Right atrium auricular region (tissue), 2 donors: ENCODE measurements at regions not wholly inside any gene's neighbourhood (a gene's known extent, or its start where the extent isn't known, plus 50 kb on each side); places are given as distances from the start of the nearest gene placed in this dataset.
"Not testable (repeated sequence)": the region's sequence is repeated elsewhere in the genome, so short reads cannot be mapped to it uniquely, and the experiment has no call there.

ENCODE experiments used
- DNase-seq: peaks from one replicate; pipeline ENCODE4 v3.0.0-alpha.2; 2019; ENCODE audit warnings: low spot score
- H3K27ac ChIP-seq, 2 donors: fragments of 200-600 bp; sonication (generic); 1 replicate in 1 of 2; 2 replicates in 1 of 2; pipeline ENCODE4 v1.5.1; 2016 to 2019
- H3K27me3 ChIP-seq, 2 donors: fragments of 200-600 bp; sonication (generic); one replicate each; pipeline versions ENCODE4 v1.5.1 to v1.6.0; 2017 to 2019
- H3K36me3 ChIP-seq: fragments of 200-600 bp; sonication (generic); one replicate; pipeline ENCODE4 v1.5.1; 2016
- H3K4me1 ChIP-seq, 2 donors: fragments of 200-600 bp; sonication (generic); one replicate each; pipeline versions ENCODE4 v1.5.1 to v1.6.0; 2017 to 2019
- H3K4me3 ChIP-seq, 2 donors: fragments of 200-600 bp; sonication (generic); 1 replicate in 1 of 2; 2 replicates in 1 of 2; pipeline ENCODE4 v1.5.1; 2017 to 2019; ENCODE audit warnings: mild to moderate bottlenecking in 1 of 2, moderate library complexity in 1 of 2
- H3K9me3 ChIP-seq, 2 donors: fragments of 200-600 bp; sonication (generic); one replicate each; pipeline ENCODE4 v1.5.1; 2019

DNA sequence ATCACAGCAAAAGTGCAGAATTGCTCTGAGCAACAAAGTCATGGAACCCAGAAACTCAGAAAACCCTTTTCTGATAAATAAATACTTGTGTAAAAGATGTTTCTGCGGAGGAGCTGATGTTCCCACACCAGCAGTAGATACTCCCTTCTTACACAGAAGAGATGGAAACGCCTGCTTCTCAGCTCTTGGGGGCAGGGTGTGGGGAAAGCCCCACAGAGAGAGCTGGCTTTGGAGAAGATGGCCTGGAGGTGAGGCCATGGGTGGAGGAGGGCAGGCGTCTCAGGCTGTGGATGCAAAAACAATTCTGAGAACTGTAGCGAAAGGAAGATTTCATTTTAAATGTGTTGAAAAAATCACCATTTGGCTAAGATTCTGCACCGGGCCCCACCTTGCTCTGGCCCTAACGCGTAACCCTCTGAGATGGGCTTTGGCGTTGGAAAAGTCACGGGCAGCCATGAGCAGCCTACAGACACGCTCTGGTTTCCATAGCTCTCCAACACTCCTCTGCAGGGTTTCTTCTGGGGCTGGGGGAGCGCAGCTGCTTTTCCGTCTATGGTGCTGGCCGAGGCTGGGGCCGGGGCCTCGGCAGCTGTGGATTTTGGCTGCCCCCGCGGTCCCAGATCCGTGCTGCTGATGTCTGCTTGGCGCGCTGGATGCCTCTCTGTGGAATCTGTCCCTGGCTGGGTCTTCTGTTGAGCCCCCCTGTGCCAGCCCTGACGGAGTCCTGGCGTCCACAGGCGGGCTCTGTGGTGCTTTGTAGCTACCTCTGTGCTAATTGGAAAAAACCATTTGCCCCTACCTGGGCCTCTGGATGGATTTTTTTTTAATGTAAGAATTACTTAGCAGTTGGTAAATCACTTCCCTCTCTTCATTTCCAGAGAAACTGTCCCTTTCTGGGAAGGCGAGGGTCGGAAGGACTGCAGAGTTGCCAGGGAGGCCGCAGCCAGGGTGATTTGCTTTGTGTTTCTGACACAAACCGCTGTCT, 200.9 kb downstream of the BANP start:
- not testable (repeated sequence) for DNase-seq, H3K4me3 ChIP-seq, H3K9me3 ChIP-seq, H3K27me3 ChIP-seq, H3K4me1 ChIP-seq, H3K27ac ChIP-seq, H3K36me3 ChIP-seq

- not testable (repeated sequence) for H3K27ac ChIP-seq, DNase-seq, H3K27me3 ChIP-seq, H3K9me3 ChIP-seq, H3K4me3 ChIP-seq, H3K36me3 ChIP-seq, H3K4me1 ChIP-seq
Observed at GRCh38 chr16:88152879-88153278, 201.6 kb downstream of the BANP start.

GRCh38 chr16:88153516-88153915, 202.3 kb downstream of the BANP start:
- H3K36me3 ChIP-seq, H3K9me3 ChIP-seq, H3K4me1 ChIP-seq, H3K27me3 ChIP-seq, H3K27ac ChIP-seq, DNase-seq, H3K4me3 ChIP-seq: not testable (repeated sequence)

DNA sequence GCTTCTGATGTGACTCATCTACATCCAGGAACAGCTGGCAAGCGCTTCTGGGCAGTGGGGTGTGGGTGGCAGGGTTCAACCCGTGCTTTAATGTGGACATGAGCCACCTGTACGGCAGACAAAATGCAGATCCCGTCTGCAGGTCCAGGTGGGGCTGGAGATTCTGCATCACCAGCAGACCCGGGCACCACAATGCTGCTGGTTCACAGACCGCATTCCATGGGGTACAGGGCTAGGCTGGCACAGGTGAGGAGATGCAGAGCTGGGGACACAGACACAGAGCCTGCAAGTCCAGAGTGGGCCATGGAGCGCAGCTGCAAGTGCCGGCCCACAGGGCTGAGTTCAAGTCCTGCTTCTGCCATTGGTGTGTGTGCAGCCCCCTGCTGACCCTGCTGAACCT, 203.7 kb downstream of the BANP start:
- H3K27me3 ChIP-seq, DNase-seq, H3K4me1 ChIP-seq, H3K4me3 ChIP-seq, H3K36me3 ChIP-seq, H3K9me3 ChIP-seq, H3K27ac ChIP-seq: not testable (repeated sequence)

DNA sequence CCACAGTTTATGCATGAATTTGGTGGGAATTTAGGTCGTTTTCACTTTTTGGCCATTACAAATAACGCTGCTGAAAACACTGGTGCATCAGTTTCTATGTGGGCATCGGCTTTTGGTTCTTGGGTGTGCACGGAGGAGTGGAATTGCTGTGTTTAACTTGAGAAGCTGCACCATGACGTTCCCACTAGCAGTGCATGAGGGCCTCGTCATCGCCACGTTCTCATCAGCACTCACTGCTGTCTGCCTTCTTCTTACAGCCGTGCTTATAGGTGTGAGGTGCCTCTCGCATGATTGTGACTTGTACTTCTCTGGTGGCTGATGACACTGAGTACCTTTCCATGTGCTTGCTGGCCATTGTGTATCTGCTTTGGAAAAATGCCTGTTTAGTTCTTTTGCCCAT, 204.4 kb downstream of the BANP start:
- not testable (repeated sequence) for H3K4me1 ChIP-seq, H3K27me3 ChIP-seq, H3K9me3 ChIP-seq, DNase-seq, H3K4me3 ChIP-seq, H3K27ac ChIP-seq, H3K36me3 ChIP-seq

DNA sequence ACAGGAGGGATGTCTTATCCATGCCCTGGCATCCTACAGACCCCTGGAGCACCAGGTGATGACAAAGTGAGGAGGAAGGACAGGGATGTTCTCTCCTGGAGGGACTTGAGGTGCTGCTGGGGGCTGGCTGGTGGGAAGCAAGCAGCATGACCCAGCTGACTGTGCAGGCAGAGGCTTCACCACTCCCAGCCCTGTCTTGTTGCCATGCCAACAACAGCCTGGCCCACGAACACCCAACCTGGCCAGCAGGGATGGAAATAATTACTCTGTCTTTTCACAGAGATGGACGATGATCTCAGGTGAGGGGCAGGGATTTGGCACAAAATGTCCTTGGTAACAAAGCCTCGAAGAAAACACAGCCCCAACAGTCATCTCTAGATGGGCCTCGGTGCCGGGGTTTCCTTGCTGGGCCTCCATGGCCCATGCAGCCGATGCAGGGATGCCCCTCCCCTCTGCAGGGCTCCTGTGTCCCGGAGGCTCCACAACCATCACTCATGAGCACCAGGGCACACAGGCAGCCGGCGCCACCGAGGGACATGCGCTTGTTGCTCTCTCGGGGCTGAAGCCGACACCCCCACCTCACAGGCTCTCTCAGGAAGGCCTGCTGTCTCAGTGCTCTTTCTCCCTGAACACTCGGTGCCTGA, 205.5 kb downstream of the BANP start:
- DNase-seq: not testable (repeated sequence)

GRCh38 chr16:88157686-88158085, 206.5 kb downstream of the BANP start:
- H3K36me3 ChIP-seq, H3K9me3 ChIP-seq, H3K27me3 ChIP-seq, H3K27ac ChIP-seq, H3K4me1 ChIP-seq, H3K4me3 ChIP-seq, DNase-seq: not testable (repeated sequence)

More for the DNA sequence above, 205.5 kb downstream of the BANP start:
- not testable (repeated sequence) for H3K27me3 ChIP-seq, H3K9me3 ChIP-seq, H3K36me3 ChIP-seq, H3K4me3 ChIP-seq, H3K27ac ChIP-seq, H3K4me1 ChIP-seq

GRCh38 chr16:88158256-88159045, 207.2 kb downstream of the BANP start:
- not testable (repeated sequence) for H3K4me3 ChIP-seq, H3K9me3 ChIP-seq, DNase-seq, H3K4me1 ChIP-seq, H3K27ac ChIP-seq, H3K27me3 ChIP-seq, H3K36me3 ChIP-seq

- not testable (repeated sequence) for H3K27ac ChIP-seq, H3K36me3 ChIP-seq, H3K27me3 ChIP-seq, H3K9me3 ChIP-seq, H3K4me3 ChIP-seq, DNase-seq, H3K4me1 ChIP-seq
Observed at GRCh38 chr16:88159046-88159896, 208.0 kb downstream of the BANP start.

GRCh38 chr16:88159897-88160335, 208.7 kb downstream of the BANP start:
- H3K27me3 ChIP-seq, H3K36me3 ChIP-seq, DNase-seq, H3K4me1 ChIP-seq, H3K27ac ChIP-seq, H3K4me3 ChIP-seq, H3K9me3 ChIP-seq: not testable (repeated sequence)

DNA sequence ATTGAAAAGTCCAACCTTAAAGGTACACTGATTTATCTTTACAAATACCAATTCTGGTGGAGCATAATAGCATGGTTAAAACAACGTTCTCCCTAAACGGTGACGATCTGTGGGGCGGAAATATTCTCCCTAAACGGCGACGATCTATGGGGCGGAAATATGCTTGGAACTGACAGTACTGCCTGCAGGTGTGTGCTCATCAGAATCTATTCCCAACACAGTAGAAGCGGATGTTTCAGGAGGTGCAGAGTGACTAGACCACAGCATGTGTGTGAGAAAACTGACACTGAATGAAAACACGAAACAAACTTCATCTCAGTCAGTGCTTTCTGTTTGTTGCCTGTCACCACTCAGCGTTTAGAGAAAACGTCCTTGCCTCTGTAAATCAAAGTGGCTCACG, 210.0 kb downstream of the BANP start:
- not testable (repeated sequence) for H3K36me3 ChIP-seq, H3K9me3 ChIP-seq, H3K4me1 ChIP-seq, H3K4me3 ChIP-seq, DNase-seq, H3K27me3 ChIP-seq, H3K27ac ChIP-seq

DNA sequence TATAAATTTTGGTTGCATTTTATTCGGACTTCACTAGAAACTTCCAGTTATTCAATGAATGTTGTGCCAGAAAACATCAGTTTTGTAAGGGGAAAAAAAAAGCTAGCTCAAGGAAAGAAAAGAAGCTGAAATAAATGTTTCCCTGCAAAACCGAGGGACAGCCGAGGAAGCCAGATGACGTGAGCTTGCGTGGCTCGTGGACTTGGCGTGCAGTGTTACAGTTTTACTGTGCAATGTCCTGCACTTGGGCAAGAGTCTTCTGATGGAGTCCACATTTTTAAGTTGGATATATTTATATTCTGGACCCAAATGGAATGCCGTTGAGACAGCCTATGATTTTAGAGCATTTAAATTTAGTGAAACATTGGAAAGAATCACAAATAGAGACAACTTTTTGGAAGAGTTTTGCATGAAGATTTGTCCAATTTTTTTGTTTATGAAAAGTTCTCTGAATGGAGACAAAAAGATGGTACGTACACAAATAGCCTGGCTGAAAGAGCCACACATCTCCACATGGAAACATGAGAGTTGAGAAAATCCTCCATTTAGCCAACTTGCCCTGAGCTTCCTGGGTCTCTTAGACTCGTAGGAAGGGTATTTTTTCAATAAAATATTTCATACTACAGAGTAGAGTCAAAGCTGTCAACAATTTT, 210.5 kb downstream of the BANP start:
- H3K36me3 ChIP-seq, H3K27me3 ChIP-seq, H3K4me3 ChIP-seq, H3K27ac ChIP-seq, H3K4me1 ChIP-seq, H3K9me3 ChIP-seq, DNase-seq: not testable (repeated sequence)

GRCh38 chr16:88162778-88163177, 211.5 kb downstream of the BANP start:
- H3K4me1 ChIP-seq, H3K27ac ChIP-seq, DNase-seq, H3K9me3 ChIP-seq, H3K36me3 ChIP-seq, H3K27me3 ChIP-seq, H3K4me3 ChIP-seq: not testable (repeated sequence)
